ENCODE measurements at regions not wholly inside any gene's neighbourhood (a gene's known extent, or its start where the extent isn't known, plus 50 kb on each side); places are given as distances from the start of the nearest gene placed in this dataset.

- no peak for DNase-seq (ENCODE audit: low read depth in 1 of 2, low spot score in 1 of 2)
- Histone ChIP-seq H3K27ac (replicated peaks) (no peak overlapping the region), H3K27me3 (ENCODE audit: insufficient read depth, poor library complexity, severe bottlenecking) (no peaks in the 10 kb centered on the region), H3K4me3 (replicated peaks; ENCODE audit: insufficient read depth, low read length) (no peak overlapping the region)
- TF ChIP-seq GABPA (IDR thresholded peaks at IDR 0.05; ENCODE audit: low read depth) = no peak
- TF ChIP-seq POLR2AphosphoS5 (IDR thresholded peaks at IDR 0.05; ENCODE audit: low read depth) = no peak
- no peak for TF ChIP-seq SPI1 (IDR thresholded peaks at IDR 0.05; ENCODE audit: borderline replicate concordance, low read depth)
- TF ChIP-seq, protein P1, sequence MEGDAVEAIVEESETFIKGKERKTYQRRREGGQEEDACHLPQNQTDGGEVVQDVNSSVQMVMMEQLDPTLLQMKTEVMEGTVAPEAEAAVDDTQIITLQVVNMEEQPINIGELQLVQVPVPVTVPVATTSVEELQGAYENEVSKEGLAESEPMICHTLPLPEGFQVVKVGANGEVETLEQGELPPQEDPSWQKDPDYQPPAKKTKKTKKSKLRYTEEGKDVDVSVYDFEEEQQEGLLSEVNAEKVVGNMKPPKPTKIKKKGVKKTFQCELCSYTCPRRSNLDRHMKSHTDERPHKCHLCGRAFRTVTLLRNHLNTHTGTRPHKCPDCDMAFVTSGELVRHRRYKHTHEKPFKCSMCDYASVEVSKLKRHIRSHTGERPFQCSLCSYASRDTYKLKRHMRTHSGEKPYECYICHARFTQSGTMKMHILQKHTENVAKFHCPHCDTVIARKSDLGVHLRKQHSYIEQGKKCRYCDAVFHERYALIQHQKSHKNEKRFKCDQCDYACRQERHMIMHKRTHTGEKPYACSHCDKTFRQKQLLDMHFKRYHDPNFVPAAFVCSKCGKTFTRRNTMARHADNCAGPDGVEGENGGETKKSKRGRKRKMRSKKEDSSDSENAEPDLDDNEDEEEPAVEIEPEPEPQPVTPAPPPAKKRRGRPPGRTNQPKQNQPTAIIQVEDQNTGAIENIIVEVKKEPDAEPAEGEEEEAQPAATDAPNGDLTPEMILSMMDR (IDR thresholded peaks at IDR 0.05; ENCODE audit: insufficient read depth, low read length) = no peak
- TF ChIP-seq, protein P2, sequence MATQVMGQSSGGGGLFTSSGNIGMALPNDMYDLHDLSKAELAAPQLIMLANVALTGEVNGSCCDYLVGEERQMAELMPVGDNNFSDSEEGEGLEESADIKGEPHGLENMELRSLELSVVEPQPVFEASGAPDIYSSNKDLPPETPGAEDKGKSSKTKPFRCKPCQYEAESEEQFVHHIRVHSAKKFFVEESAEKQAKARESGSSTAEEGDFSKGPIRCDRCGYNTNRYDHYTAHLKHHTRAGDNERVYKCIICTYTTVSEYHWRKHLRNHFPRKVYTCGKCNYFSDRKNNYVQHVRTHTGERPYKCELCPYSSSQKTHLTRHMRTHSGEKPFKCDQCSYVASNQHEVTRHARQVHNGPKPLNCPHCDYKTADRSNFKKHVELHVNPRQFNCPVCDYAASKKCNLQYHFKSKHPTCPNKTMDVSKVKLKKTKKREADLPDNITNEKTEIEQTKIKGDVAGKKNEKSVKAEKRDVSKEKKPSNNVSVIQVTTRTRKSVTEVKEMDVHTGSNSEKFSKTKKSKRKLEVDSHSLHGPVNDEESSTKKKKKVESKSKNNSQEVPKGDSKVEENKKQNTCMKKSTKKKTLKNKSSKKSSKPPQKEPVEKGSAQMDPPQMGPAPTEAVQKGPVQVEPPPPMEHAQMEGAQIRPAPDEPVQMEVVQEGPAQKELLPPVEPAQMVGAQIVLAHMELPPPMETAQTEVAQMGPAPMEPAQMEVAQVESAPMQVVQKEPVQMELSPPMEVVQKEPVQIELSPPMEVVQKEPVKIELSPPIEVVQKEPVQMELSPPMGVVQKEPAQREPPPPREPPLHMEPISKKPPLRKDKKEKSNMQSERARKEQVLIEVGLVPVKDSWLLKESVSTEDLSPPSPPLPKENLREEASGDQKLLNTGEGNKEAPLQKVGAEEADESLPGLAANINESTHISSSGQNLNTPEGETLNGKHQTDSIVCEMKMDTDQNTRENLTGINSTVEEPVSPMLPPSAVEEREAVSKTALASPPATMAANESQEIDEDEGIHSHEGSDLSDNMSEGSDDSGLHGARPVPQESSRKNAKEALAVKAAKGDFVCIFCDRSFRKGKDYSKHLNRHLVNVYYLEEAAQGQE (IDR thresholded peaks at IDR 0.05; ENCODE audit: insufficient replicate concordance, low read depth) = no peak
Observed at GRCh38 chr3:107211608-107212007, 165.6 kb upstream of the CCDC54 start.

DNA sequence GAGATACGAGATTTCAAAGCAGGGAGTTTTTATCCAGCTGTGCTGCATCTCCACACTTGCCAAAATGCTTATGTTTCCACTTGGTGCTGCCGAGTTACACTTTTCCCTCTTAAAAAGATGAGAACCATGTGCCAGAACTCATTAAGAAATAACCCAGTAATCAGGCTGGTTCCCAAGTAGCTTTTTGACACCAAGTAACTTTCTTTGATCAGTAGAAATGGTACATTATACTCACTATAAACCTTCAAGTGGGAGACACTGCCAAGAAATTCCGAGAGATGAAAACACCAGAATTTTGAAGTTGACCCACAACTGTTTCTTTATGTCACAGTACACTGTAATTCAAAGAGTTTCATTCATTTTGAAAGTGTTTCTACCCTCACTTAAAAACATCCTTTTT, 164.6 kb upstream of the CCDC54 start:
- Histone ChIP-seq H3K27me3 (ENCODE audit: insufficient read depth, poor library complexity, severe bottlenecking) (no peaks in the 10 kb centered on the region), H3K27ac (replicated peaks) (no peak overlapping the region), H3K4me3 (replicated peaks; ENCODE audit: insufficient read depth, low read length) (no peak overlapping the region)
- TF ChIP-seq GABPA (IDR thresholded peaks at IDR 0.05; ENCODE audit: low read depth) = no peak
- no peak for TF ChIP-seq POLR2AphosphoS5 (IDR thresholded peaks at IDR 0.05; ENCODE audit: low read depth)
- TF ChIP-seq, protein P2 (IDR thresholded peaks at IDR 0.05; ENCODE audit: insufficient replicate concordance, low read depth) = no peak
- TF ChIP-seq SPI1 (IDR thresholded peaks at IDR 0.05; ENCODE audit: borderline replicate concordance, low read depth) = no peak
- TF ChIP-seq, protein P1 (IDR thresholded peaks at IDR 0.05; ENCODE audit: insufficient read depth, low read length) = no peak
- no peak for DNase-seq (ENCODE audit: low read depth in 1 of 2, low spot score in 1 of 2)

- H3K27ac ChIP-seq (replicated peaks) = no peak overlapping the region
- no peak for DNase-seq (ENCODE audit: low read depth in 1 of 2, low spot score in 1 of 2)
- H3K4me3 ChIP-seq (replicated peaks; ENCODE audit: insufficient read depth, low read length) = no peak overlapping the region
- H3K27me3 ChIP-seq (ENCODE audit: insufficient read depth, poor library complexity, severe bottlenecking) = no peaks in the 10 kb centered on the region
- TF ChIP-seq, protein P2 (IDR thresholded peaks at IDR 0.05; ENCODE audit: insufficient replicate concordance, low read depth) = no peak
- no peak for TF ChIP-seq SPI1 (IDR thresholded peaks at IDR 0.05; ENCODE audit: borderline replicate concordance, low read depth)
- TF ChIP-seq, protein P1 (IDR thresholded peaks at IDR 0.05; ENCODE audit: insufficient read depth, low read length) = no peak
- no peak for TF ChIP-seq GABPA (IDR thresholded peaks at IDR 0.05; ENCODE audit: low read depth)
- TF ChIP-seq POLR2AphosphoS5 (IDR thresholded peaks at IDR 0.05; ENCODE audit: low read depth) = no peak
Observed at GRCh38 chr3:107213044-107213669, 164.1 kb upstream of the CCDC54 start.

Measured in HL-60 (cell line).